Nephron progenitor cell (in vitro differentiated cells): ENCODE measurements at regions not wholly inside any gene's neighbourhood (a gene's known extent, or its start where the extent isn't known, plus 50 kb on each side); places are given as distances from the start of the nearest gene placed in this dataset.

Experiments used
- DNase-seq: peaks from one replicate; pipeline ENCODE4 v3.0.0; 2021
- H3K27ac Mint-ChIP-seq: 2 replicates; pipeline ENCODE4 v1.8.0; 2021; ENCODE audit warnings: mild to moderate bottlenecking, moderate library complexity, mixed read lengths
- H3K27me3 Mint-ChIP-seq: 2 replicates; pipeline ENCODE4 v1.8.0; 2021; ENCODE audit warnings: mild to moderate bottlenecking, low read depth, mixed read lengths; ENCODE audit not compliant: poor library complexity
- H3K36me3 Mint-ChIP-seq: 2 replicates; pipeline ENCODE4 v1.8.0; 2021; ENCODE audit warnings: low read depth, mixed read lengths
- H3K4me1 Mint-ChIP-seq: 2 replicates; pipeline ENCODE4 v1.8.0; 2021; ENCODE audit warnings: mixed read lengths
- H3K4me3 Mint-ChIP-seq: 2 replicates; pipeline ENCODE4 v1.8.0; 2021; ENCODE audit warnings: mild to moderate bottlenecking, moderate library complexity, mixed read lengths
- H3K9me3 Mint-ChIP-seq: 2 replicates; pipeline ENCODE4 v1.8.0; 2021; ENCODE audit warnings: mild to moderate bottlenecking, moderate library complexity, mixed read lengths
- TF ChIP-seq, protein P1 (sequence below): fragments of 200-600 bp; sonication (generic); IDR thresholded peaks from 2 replicates; pipeline ENCODE4 v1.5.0; 2021; ENCODE audit warnings: antibody characterized with exemption

DNA sequence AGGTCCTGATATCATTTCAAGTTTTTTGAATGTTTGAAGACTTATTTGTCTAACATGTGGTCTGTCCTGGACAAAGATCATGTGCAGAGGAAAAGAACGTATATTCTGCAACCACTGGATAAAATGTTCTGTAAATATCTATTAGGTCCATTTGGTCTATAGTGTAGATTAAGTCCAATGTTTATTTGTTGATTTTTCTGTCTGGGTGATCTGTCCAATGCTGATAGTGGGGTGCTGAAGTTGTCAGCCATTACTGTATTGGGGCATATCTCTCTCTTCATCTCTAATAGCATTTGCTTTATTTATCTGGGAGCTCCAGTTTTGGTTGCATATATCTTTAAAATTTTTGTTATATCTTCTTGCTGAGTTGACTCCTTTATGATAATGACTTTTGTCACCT, 258.4 kb upstream of the CITED2 start:
- Mint-ChIP-seq H3K36me3 (peaks cover 26% of the 10 kb centered on the region), H3K4me1 (peaks cover 21% of the 10 kb centered on the region), H3K9me3 (peaks cover 42% of the 10 kb centered on the region), H3K27me3 (peaks cover 2% of the 10 kb centered on the region), H3K27ac (no peak overlapping the region), H3K4me3 (no peak overlapping the region)
- TF ChIP-seq, protein P1, sequence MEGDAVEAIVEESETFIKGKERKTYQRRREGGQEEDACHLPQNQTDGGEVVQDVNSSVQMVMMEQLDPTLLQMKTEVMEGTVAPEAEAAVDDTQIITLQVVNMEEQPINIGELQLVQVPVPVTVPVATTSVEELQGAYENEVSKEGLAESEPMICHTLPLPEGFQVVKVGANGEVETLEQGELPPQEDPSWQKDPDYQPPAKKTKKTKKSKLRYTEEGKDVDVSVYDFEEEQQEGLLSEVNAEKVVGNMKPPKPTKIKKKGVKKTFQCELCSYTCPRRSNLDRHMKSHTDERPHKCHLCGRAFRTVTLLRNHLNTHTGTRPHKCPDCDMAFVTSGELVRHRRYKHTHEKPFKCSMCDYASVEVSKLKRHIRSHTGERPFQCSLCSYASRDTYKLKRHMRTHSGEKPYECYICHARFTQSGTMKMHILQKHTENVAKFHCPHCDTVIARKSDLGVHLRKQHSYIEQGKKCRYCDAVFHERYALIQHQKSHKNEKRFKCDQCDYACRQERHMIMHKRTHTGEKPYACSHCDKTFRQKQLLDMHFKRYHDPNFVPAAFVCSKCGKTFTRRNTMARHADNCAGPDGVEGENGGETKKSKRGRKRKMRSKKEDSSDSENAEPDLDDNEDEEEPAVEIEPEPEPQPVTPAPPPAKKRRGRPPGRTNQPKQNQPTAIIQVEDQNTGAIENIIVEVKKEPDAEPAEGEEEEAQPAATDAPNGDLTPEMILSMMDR, result no peak
- DNase-seq, result no peak

DNA sequence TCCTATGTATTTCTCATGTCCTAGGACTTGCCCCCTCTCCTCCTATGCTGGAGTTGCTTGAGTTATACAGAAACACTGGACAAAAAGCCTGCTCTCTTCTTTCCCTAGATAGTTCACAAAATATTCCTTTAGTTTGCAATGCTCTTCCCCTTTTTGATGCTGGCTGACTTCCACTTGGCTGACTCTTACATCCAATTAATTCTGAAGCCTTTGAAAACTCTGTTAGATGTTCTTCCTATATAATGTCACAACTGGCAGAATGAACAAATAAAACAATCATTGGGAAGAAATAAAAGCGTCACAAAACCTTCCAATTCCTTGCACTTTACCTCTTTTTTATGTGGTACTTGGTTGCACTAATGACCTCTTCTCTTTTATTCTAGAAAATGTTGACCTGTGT, 253.8 kb upstream of the CITED2 start:
- Mint-ChIP-seq H3K4me3 (no peak overlapping the region), H3K27me3 (no peaks in the 10 kb centered on the region), H3K27ac (no peak overlapping the region), H3K4me1 (peaks cover 49% of the 10 kb centered on the region), H3K9me3 (peaks cover 37% of the 10 kb centered on the region), H3K36me3 (peaks cover 25% of the 10 kb centered on the region)
- TF ChIP-seq, protein P1, result no peak
- no peak for DNase-seq

DNA sequence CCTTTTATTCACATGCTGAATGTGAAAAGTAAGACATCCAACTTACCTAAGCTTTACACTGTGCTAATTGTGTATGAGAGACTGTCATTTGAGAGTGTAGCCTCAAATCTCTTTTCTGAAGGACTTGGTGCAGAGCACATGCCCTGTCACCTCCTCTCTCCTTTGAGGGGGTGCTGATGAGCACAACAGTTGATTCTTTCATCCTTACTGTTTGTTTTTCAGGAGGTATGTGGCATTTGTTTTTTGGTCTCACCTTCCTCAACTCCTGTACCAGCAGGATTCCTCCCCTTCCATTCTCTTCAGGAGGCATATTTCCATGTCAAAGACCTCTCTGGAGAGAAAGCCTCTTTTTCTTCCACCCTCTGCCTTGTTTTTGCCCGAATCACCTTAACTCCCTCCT, 252.6 kb upstream of the CITED2 start:
- H3K4me3 Mint-ChIP-seq, result no peak overlapping the region
- no peaks in the 10 kb centered on the region for H3K27me3 Mint-ChIP-seq
- H3K9me3 Mint-ChIP-seq, result peaks cover 28% of the 10 kb centered on the region

DNA sequence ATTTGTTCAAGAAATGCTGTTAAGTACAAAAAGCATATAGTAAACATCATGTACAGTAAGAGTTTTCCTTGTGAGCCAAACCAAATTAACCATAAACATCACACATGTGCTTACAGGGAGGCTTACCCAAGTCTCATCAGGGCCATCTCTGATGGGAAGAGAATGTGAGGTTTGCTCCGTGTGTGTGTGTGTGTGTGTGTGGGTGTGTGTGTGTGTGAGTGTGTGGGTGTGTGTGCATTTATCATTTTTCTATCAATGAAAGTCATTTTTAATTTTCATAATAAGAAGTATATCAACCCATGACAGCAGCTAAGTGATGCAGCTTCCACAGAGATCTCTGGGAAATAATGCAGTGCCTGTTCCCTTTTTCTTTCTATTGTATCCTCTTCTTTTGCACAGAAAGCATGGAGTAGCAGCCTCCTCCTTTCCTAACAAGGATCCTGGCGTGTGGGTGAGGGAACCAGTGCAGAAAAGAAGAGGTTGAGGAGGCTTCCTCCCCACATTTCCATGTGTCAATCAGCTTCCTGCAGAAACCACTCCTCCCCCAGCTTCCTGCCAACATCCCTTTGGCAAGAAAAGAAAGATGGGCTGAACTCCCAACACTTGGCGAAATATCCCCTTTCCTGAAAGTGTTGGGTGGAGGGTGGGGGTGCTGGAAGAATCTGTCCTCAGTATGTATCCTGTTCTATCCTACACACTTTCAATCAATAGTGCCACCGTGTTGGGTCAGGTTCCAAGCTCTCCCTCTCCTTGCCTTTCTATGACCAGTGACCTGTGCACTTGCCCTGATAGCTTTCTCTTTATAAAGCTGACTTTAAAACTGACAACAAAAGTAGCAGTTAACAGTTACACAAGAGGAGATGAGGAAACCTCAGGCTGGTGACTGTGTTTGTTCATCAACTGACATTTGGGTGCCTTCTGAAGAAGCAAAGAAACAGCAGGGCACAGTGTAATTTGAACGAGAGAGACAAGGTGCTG, 251.8 kb upstream of the CITED2 start:
- Mint-ChIP-seq H3K36me3 (peaks cover 25% of the 10 kb centered on the region), H3K9me3 (peaks cover 25% of the 10 kb centered on the region), H3K4me1 (peaks cover 61% of the 10 kb centered on the region), H3K27ac (peak overlapping the region; percentile 83), H3K27me3 (no peaks in the 10 kb centered on the region), H3K4me3 (peak overlapping the region; percentile 6)
- peak; percentile 13 for DNase-seq
- TF ChIP-seq, protein P1, result no peak

More for the DNA sequence above, 252.6 kb upstream of the CITED2 start:
- peaks cover 29% of the 10 kb centered on the region for H3K36me3 Mint-ChIP-seq
- TF ChIP-seq, protein P1, result no peak
- peak overlapping the region; percentile 90 for H3K27ac Mint-ChIP-seq
- no peak for DNase-seq
- H3K4me1 Mint-ChIP-seq, result peaks cover 58% of the 10 kb centered on the region

DNA sequence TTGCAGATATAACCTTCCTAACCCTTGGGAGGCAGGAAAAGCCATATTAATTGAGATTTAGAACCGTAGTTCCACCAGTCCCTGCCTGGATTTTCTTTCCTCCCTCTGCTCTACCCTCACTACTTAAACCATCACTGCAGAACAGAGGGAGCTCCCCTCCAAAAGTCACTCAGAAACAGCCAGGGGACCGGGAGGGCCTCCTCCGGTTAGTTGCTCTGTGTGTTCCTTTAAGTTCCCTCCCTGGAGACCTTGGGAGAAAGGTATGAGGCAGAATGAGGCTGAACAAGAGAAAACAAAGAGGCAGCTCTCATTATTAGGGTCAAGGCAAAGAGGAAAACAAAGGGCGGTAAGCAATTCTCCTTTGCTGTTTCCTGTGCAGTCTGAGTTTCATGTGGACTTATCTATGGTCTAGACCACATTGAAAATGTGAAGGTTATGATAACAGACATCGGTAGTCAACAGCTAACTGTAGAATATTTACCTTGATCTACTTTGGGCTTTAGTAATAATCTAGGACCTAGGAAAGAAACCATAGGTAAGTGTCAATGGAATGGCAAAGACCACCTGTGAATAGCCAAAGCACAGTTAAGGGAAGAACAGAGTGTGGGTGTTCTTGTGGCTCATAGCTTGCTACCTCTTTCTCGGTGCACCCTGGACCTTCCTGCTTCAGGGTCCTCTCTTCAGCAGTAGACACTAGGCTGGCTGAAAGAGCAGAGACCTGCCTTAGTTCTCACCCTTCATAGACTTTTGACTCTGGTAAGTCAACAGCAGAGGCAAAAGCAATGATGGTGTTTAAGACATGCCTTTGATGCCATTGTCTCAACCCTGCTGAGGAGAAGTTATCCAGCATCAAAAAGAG, 250.9 kb upstream of the CITED2 start:
- no peaks in the 10 kb centered on the region for H3K27me3 Mint-ChIP-seq
- peak overlapping the region; percentile 94 for H3K27ac Mint-ChIP-seq
- H3K36me3 Mint-ChIP-seq, result peaks cover 22% of the 10 kb centered on the region
- peaks cover 20% of the 10 kb centered on the region for H3K9me3 Mint-ChIP-seq
- DNase-seq, result no peak
- peak overlapping the region; percentile 35 for H3K4me3 Mint-ChIP-seq
- TF ChIP-seq, protein P1, result no peak
- peaks cover 61% of the 10 kb centered on the region for H3K4me1 Mint-ChIP-seq
